GM03348 (cell line): ENCODE measurements at regions not wholly inside any gene's neighbourhood (a gene's known extent, or its start where the extent isn't known, plus 50 kb on each side); places are given as distances from the start of the nearest gene placed in this dataset.

ENCODE experiments used
- DNase-seq: peaks from one replicate; pipeline ENCODE4 v3.0.0; 2012; ENCODE audit warnings: low spot score

DNA sequence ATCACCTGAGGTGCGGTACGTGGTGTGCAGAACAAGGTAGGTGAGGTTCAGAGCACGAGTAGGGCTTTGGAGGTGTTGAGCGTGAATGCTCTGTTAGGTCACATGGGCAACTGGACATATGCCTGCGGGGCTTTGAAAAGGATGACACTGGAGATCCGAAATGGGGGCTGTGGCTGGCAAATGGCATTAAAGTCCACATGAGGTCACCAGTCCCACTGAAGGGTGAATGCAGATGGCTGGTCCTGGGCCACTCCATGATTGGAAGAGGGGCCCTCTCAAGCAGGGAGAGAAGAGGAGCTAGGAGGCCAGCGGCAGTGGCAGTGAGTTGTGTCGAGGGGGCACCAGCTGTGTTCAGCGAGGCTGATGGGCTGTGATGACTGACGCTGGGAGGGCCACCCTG is 254.9 kb upstream of the SHH start:
- DNase-seq, result no peak

DNA sequence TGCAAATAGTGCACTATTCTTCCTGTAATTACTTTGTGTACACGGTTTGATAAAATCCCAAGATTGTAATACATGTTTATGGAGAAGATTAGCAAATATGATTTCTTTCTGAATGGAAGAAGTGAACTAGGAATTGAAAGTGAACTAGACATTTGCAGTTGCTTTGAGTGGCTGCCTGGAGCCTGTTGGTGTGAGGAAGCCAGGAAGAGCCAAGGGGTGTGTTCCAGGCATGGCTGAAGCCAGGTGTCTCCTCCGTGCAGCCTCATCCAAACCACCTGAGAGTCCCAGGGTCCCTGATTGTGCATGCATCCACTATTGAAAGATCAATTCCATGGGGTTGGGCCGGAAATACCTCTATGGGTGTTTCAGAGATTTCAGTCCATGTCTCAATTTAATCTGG is 253.1 kb upstream of the SHH start:
- DNase-seq, result no peak

DNA sequence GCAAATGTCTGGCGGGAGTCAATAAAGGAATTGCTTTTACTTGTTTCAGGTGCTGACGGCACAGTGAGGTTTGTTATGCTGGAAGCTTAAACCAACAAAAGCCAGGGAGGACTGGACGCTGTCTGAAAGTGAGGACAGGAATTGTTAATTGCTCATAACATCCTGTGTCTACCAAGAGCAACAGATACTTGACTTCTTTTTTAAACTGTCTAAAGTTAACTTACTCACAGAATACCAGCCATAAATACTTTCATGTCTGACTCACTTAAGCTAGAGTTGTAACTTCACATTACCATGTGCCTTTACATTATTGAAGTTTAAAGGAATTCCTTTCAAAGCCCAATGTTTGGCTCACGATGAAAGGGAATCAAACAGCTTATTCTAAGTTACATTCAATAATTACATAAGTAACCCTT is 252.7 kb upstream of the SHH start:
- no peak for DNase-seq

GRCh38 chr7:156063241-156063810 is 251.1 kb upstream of the SHH start:
- DNase-seq, result no peak

DNA sequence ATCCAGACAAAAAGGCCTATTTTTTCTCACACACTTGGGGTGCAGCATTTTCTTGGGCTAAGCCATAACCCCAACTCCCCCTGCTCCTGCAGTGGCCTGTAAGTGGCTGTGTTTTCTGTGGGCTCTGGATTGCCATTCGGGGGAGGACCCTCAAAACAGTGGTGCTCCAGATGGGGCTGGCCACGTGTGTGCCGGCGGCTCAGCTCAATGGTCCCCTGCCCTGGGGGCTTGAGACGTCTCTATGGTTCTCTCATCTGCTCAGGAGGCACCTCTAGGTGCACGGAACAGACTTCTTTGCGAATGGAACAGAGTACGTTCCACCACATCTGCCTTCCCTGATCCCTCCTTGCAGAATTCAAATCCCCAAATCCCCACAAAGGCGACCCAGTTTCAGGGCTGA is 250.0 kb upstream of the SHH start:
- DNase-seq, result no peak

DNA sequence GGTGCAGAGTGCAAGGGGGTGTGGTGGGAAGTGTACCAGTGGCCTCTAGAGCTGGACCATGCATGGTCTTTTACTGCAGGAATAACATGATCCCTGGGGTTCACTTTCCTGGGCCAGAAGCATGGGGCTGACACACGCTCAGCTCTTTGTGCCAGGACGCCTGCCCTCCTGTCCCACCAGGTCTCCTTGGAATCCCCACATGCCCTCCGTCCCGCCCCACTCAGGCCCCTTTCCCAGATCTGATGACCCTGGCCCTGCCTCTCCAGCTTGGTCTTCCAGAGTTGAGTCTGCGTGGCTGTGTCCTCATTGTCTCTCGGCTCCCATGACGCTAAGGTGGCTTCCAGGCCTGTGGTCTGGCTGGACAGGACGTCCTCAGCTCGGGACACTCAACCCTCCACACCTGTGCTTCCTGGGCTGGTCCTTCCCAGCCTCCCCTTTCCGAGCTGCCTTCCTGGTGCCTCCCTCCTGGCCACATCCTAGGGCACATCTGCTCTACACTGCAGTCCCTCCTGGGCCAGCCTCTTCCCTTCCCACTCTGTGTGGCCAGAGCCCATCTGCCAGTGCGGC is 249.5 kb upstream of the SHH start:
- no peak for DNase-seq

DNA sequence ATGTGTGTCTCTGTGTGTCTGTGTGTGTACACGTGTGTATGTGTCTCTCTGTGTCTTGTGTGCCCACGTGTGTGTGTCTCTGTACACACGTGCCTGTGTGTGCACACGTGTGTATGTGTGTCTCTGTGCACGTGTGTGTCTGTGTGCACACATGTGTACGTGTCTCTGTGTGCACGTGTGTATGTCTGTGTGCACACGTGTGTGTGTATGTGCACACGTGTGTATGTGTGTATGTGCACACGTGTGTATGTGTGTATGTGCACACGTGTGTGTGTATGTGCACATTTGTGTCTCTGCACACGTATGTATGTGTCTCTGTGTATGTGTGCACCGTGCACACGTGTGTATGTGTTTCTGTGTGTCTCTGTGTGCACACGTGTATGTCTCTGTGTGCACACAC is 248.7 kb upstream of the SHH start:
- no peak for DNase-seq

DNA sequence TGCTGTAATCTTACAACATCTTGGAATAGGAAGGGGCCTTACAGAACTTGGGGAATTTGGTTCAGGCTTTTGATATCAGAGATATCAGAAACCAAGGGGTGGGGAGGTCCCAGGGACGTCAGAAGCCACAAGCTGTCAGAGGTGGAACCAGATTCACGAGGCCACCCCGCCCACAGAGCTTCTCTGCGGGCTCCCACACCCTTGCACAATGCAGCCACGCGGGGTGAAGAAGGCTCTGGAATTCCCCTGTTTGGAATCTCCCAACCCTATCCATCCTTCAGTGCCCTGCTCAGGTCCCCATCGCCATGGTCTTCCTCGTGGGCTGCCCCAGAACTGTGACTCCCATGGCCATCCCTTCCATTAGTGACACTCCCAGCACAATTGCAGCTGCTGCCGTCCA is 247.1 kb upstream of the SHH start:
- no peak for DNase-seq

DNA sequence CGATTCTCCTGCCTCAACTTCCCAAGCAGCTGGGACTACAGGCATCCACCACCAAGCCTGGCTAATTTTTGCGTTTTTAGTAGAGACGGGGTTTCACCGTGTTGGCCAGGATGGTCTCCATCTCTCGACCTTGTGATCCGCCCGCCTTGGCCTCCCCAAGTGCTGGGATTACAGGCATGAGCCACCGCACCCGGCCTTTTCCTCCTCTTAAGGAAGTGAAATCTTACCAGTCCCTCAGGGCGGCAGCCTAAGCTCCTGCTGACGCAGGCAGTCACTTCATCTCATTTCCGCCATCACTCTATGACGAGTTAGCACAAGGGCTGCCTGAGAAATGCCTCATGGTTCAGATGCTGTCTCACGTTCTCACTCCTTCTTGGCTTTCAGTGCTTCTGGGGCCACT is 246.0 kb upstream of the SHH start:
- no peak for DNase-seq

GRCh38 chr7:156056534-156056933 is 244.3 kb upstream of the SHH start:
- DNase-seq, result no peak

- no peak for DNase-seq
These were observed 243.1 kb upstream of the SHH start for GRCh38 chr7:156055206-156055822.

DNA sequence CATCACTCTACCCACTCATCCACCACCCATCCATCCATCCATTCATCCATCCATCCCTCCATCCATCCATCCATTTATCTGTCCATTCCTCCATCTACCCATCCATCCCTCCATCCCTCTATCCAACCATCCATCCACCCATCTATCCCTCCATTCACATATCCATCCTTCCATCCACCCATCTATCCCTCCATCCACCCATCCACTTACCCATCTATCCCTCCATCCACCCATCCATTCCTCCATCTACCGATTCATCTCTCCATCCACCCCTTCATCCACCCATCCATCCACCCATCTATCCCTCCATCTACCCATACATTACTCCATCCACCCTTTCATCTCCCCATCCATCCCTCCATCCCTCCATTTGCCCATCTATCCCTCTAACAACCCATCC is 239.6 kb upstream of the SHH start:
- DNase-seq, result no peak

DNA sequence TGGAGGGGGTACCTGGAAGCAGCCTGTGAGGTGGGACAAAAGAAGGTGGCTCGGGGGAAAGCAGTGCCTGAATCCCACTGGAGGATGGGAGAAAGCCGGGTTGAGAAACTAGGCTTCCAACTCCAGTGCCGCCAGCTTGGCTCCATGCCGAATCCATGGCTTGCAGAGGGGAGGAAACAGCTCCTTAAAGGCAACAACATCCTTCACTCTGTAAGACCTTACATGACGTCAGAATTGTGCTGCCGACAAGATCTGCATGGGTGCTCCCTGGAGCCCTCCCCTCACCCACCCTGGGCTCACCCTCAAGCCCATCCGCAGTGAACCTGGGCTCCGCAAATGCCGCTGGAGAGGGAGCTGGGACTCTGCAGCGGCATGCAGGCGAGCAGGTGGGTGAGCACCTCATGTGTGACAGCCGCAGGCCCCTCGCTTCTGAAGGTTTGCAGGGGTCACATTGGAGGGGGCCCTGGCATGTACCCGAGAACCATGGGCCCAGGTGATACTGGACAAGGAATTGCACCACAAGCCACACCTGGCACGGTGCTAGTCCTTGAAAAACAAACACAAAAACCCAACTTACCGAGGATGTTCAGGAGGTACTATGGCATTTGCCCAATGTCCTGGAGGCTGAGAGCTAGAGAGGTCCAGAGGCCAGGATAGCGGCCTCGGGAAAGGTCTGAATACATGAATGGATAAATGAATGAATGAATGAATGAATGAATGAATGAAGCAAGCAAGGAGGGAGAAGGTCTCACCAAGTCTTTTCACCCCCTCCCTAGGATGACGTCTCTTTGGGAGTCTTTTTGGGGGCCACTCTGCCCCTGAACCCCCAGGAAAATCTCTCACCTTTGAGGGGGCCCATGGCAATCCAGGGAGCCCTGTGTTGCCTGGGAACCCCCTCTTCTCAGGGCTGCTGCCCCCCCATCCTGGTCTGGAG is 238.6 kb upstream of the SHH start:
- no peak for DNase-seq

GRCh38 chr7:156049366-156049765 is 237.1 kb upstream of the SHH start:
- DNase-seq, result no peak

- no peak for DNase-seq
These were observed 233.8 kb upstream of the SHH start for GRCh38 chr7:156046031-156046560.

- DNase-seq, result no peak
These were observed 231.3 kb upstream of the SHH start for GRCh38 chr7:156043416-156044178.

GRCh38 chr7:156041398-156041797 is 229.1 kb upstream of the SHH start:
- DNase-seq, result no peak

GRCh38 chr7:156039971-156040677 is 227.9 kb upstream of the SHH start:
- DNase-seq, result no peak

GRCh38 chr7:156039194-156039593 is 226.9 kb upstream of the SHH start:
- DNase-seq, result no peak

- no peak for DNase-seq
These were observed 226.1 kb upstream of the SHH start for GRCh38 chr7:156038345-156038744.

DNA sequence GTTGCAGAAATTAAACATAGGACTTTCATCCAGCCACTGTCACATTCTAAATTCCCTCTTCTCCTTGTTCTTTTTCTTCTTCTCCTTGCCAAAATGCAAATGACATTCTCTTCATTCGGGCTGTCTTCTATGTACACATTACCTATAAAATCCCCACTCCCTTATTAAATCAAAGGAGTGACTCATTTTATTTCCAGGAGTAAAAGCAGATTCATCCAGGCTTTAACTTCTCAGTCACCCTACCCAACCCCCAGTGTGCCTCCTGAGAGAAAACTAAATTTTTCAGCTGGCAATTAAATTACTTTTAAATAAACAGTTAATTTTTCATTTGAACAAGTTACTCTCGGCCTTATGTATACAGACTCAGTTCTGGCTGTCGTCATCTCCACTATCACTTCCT is 223.9 kb upstream of the SHH start:
- DNase-seq, result no peak
